Activated B cell treated with CpG ODN at 0.5 μM for 24 hours (primary cell): ENCODE measurements at regions not wholly inside any gene's neighbourhood (a gene's known extent, or its start where the extent isn't known, plus 50 kb on each side); places are given as distances from the start of the nearest gene placed in this dataset.

ENCODE experiments used
- ATAC-seq: fragments of 200-7000 bp; cut with Tn5 transposase; one replicate; pipeline ENCODE4 v1.10.0; 2021; ENCODE audit warnings: low read depth, mild to moderate bottlenecking, moderate library complexity
- CTCF ChIA-PET: fragments of 350-600 bp; sonication (Branson Sonifier 250); formaldehyde crosslinking; loops from one replicate; lab custom pipeline; 2021; ENCODE audit warnings: antibody characterized with exemption; lab: Charles Lee
- POLR2A ChIA-PET: fragments of 350-600 bp; sonication (Branson Sonifier 250); formaldehyde crosslinking; loops from one replicate; lab custom pipeline; 2021; ENCODE audit warnings: antibody characterized with exemption; lab: Charles Lee
- DNase-seq: peaks from one replicate; pipeline ENCODE4 v3.0.0; 2022
- H3K27ac Mint-ChIP-seq: one replicate; pipeline ENCODE4 v1.8.0; 2020; ENCODE audit warnings: mixed read lengths
- H3K27me3 Mint-ChIP-seq: one replicate; pipeline ENCODE4 v1.8.0; 2021; ENCODE audit warnings: mixed read lengths
- H3K36me3 Mint-ChIP-seq: one replicate; pipeline ENCODE4 v1.8.0; 2021; ENCODE audit warnings: low read depth, mixed read lengths
- H3K4me1 Mint-ChIP-seq: one replicate; pipeline ENCODE4 v1.8.0; 2021; ENCODE audit warnings: mixed read lengths
- H3K4me3 Mint-ChIP-seq: one replicate; pipeline ENCODE4 v1.8.0; 2020; ENCODE audit warnings: mild to moderate bottlenecking, mixed read lengths
- H3K9me3 Mint-ChIP-seq: one replicate; pipeline ENCODE4 v1.8.0; 2020; ENCODE audit warnings: mixed read lengths
- CTCF ChIP-seq: fragments of 200-600 bp; IDR thresholded peaks from one replicate; pipeline ENCODE4 v1.8.0; 2022; ENCODE audit warnings: antibody characterized with exemption, mild to moderate bottlenecking
- intact Hi-C: fragments of 100-400 bp; cut with micrococcal nuclease; formaldehyde crosslinking; loops from one replicate; pipeline ENCODE4 v1.15.1; 2024

GRCh38 chr11:33946930-33947329, 55.1 kb upstream of the LMO2 start:
- no peak for TF ChIP-seq CTCF
- ChIA-PET CTCF (no interaction called here), POLR2A (no interaction called here)
- Mint-ChIP-seq H3K27ac (no peak overlapping the region), H3K27me3 (no peaks in the 10 kb centered on the region), H3K36me3 (no peaks in the 10 kb centered on the region), H3K4me3 (no peak overlapping the region), H3K9me3 (no peaks in the 10 kb centered on the region), H3K4me1 (peaks cover 22% of the 10 kb centered on the region)
- DNase-seq (no peak), ATAC-seq (no peak)
- intact Hi-C loops = no loop called here

- intact Hi-C loops = no loop called here
- POLR2A ChIA-PET = no interaction called here
These were observed 53.8 kb upstream of the LMO2 start for GRCh38 chr11:33945481-33946268.

GRCh38 chr11:33944693-33945424, 53.0 kb upstream of the LMO2 start:
- intact Hi-C loops = no loop called here
- Mint-ChIP-seq H3K27ac (no peak overlapping the region), H3K36me3 (no peaks in the 10 kb centered on the region), H3K9me3 (no peaks in the 10 kb centered on the region), H3K27me3 (no peaks in the 10 kb centered on the region), H3K4me3 (no peak overlapping the region), H3K4me1 (peaks cover 38% of the 10 kb centered on the region)
- no peak for TF ChIP-seq CTCF
- no peak for DNase-seq
- ChIA-PET POLR2A (no interaction called here), CTCF (interaction anchor here (1.3 kb wide), 1 partner anchor 85 kb away, joined by 3 read pairs; no protein-coding TSS in a partner anchor)
- no peak for ATAC-seq

More at GRCh38 chr11:33945481-33946268, 53.8 kb upstream of the LMO2 start:
- no peak for DNase-seq
- CTCF ChIA-PET = no interaction called here
- Mint-ChIP-seq H3K9me3 (no peaks in the 10 kb centered on the region), H3K36me3 (no peaks in the 10 kb centered on the region), H3K4me3 (no peak overlapping the region), H3K4me1 (peaks cover 31% of the 10 kb centered on the region), H3K27me3 (no peaks in the 10 kb centered on the region), H3K27ac (no peak overlapping the region)
- TF ChIP-seq CTCF = no peak
- ATAC-seq = no peak

- POLR2A ChIA-PET = no interaction called here
- no peak for TF ChIP-seq CTCF
- no peaks in the 10 kb centered on the region for H3K9me3 Mint-ChIP-seq
These were observed 52.4 kb upstream of the LMO2 start for GRCh38 chr11:33944345-33944692.

GRCh38 chr11:33942954-33943353, 51.1 kb upstream of the LMO2 start:
- DNase-seq (no peak), ATAC-seq (peak; percentile 77)
- H3K27me3 Mint-ChIP-seq = peaks cover 6% of the 10 kb centered on the region
- ChIA-PET POLR2A (interaction anchor here (0.6 to 0.9 kb wide), 4 partner anchors 16 to 75 kb away, joined by 3 to 5 read pairs (median 4); no protein-coding TSS in a partner anchor), CTCF (interaction anchor here (0.9 kb wide), 1 partner anchor 54 kb away, joined by 3 read pairs; no protein-coding TSS in a partner anchor)
- H3K4me1 Mint-ChIP-seq = peaks cover 40% of the 10 kb centered on the region
- TF ChIP-seq CTCF = no peak
- no peaks in the 10 kb centered on the region for H3K36me3 Mint-ChIP-seq
- intact Hi-C loops = loop anchor here (1.0 to 2.0 kb wide), 2 partner anchors 22 to 48 kb away; no protein-coding TSS in a partner anchor
- peak overlapping the region; percentile 32 for H3K27ac Mint-ChIP-seq
- H3K4me3 Mint-ChIP-seq = peak overlapping the region; percentile 29
- no peaks in the 10 kb centered on the region for H3K9me3 Mint-ChIP-seq

More at GRCh38 chr11:33944345-33944692, 52.4 kb upstream of the LMO2 start:
- ATAC-seq (no peak), DNase-seq (no peak)
- Mint-ChIP-seq H3K4me1 (peaks cover 40% of the 10 kb centered on the region), H3K4me3 (no peak overlapping the region), H3K27ac (no peak overlapping the region), H3K36me3 (no peaks in the 10 kb centered on the region), H3K27me3 (peaks cover under 1% of the 10 kb centered on the region)
- intact Hi-C loops = no loop called here
- CTCF ChIA-PET = interaction anchor here (1.3 kb wide), 1 partner anchor 84 kb away, joined by 3 read pairs; no protein-coding TSS in a partner anchor
